ENCODE measurements at regions not wholly inside any gene's neighbourhood (a gene's known extent, or its start where the extent isn't known, plus 50 kb on each side); places are given as distances from the start of the nearest gene placed in this dataset.

- DNase-seq (ENCODE audit: low read depth): no peak
- TF ChIP-seq CTCF (IDR thresholded peaks at IDR 0.05; ENCODE audit: insufficient read depth, low read length): no peak
These were observed 578.4 kb upstream of the COX7C start for GRCh38 chr5:86039351-86039750.

GRCh38 chr5:86070719-86071118, 547.0 kb upstream of the COX7C start:
- no peak overlapping the region for H3K4me3 ChIP-seq (ENCODE audit: low read depth, low read length)
- DNase-seq (ENCODE audit: low read depth): no peak
- TF ChIP-seq CTCF (IDR thresholded peaks at IDR 0.05; ENCODE audit: insufficient read depth, low read length): no peak

More at GRCh38 chr5:86039351-86039750, 578.4 kb upstream of the COX7C start:
- H3K4me3 ChIP-seq (ENCODE audit: low read depth, low read length): no peak overlapping the region

GRCh38 chr5:86074297-86074696, 543.4 kb upstream of the COX7C start:
- no peak overlapping the region for H3K4me3 ChIP-seq (ENCODE audit: low read depth, low read length)
- TF ChIP-seq CTCF (IDR thresholded peaks at IDR 0.05; ENCODE audit: insufficient read depth, low read length): no peak
- DNase-seq (ENCODE audit: low read depth): no peak

- no peak for DNase-seq (ENCODE audit: low read depth)
- TF ChIP-seq CTCF (IDR thresholded peaks at IDR 0.05; ENCODE audit: insufficient read depth, low read length): no peak
- H3K4me3 ChIP-seq (ENCODE audit: low read depth, low read length): no peak overlapping the region
These were observed 542.6 kb upstream of the COX7C start for GRCh38 chr5:86075139-86075538.

- no peak for DNase-seq (ENCODE audit: low read depth)
- no peak for TF ChIP-seq CTCF (IDR thresholded peaks at IDR 0.05; ENCODE audit: insufficient read depth, low read length)
- no peak overlapping the region for H3K4me3 ChIP-seq (ENCODE audit: low read depth, low read length)
These were observed 522.6 kb upstream of the COX7C start for GRCh38 chr5:86095092-86095491.

GRCh38 chr5:86101966-86102365, 515.8 kb upstream of the COX7C start:
- no peak for DNase-seq (ENCODE audit: low read depth)
- H3K4me3 ChIP-seq (ENCODE audit: low read depth, low read length): no peak overlapping the region
- TF ChIP-seq CTCF (IDR thresholded peaks at IDR 0.05; ENCODE audit: insufficient read depth, low read length): no peak

GRCh38 chr5:86108825-86109224, 508.9 kb upstream of the COX7C start:
- DNase-seq (ENCODE audit: low read depth): no peak
- no peak for TF ChIP-seq CTCF (IDR thresholded peaks at IDR 0.05; ENCODE audit: insufficient read depth, low read length)
- no peak overlapping the region for H3K4me3 ChIP-seq (ENCODE audit: low read depth, low read length)
